NCI-H510A (cell line): ENCODE measurements at regions not wholly inside any gene's neighbourhood (a gene's known extent, or its start where the extent isn't known, plus 50 kb on each side); places are given as distances from the start of the nearest gene placed in this dataset.
A peak's percentile ranks its signal among the peaks of the same experiment; 100 is the strongest.

Experiments used
- DNase-seq: peaks from one replicate; lab custom pipeline; 2025; lab: John Stamatoyannopoulos, UW

DNA sequence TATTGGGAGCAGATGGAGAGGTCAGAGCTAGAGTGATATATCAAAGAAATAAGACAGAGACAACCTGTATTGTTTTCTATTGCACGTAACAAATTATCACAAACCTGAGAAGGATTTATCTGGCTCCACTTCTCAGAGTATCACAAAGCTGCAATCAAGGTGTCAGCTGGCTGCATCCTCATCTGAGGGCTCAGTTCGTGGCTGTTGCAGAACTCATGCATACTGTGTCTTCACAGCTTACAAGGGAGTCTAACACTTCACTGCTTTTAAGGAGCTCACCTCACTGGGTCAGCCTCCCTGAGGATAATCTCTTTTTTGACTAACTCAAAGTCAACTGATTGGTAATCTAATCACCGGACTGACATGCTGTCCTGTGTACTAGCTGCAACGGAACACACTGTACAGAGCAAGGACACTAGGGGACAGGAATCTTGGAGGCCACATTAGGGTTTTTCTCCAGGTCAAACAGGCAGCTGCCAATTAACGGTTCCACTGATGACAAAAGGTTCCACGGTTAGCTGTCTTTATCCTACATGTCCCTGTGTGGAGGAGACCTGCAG is 1006.8 kb upstream of the SEMA6D start:
- no peak for DNase-seq

GRCh38 chr15:46713045-46713444 is 1004.3 kb upstream of the SEMA6D start:
- no peak for DNase-seq

DNA sequence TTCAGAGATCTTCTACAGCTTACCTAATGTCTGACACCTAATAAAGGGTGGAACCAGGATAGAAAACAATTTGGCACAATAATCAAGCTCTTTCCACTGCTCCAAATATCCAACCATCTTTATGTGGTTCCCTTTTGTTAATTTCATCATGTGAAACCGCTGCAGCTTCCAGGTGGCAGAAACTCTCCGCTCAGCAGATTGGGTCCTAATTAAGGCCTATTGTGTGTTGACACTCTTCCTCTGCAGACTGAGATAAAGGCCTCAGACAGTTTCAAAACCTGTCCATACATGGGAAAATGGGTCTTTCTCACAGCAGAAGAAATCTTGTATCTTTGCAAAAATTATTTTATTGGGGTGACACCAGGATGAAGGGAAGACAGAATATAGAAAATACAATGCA is 1002.4 kb upstream of the SEMA6D start:
- DNase-seq: no peak

DNA sequence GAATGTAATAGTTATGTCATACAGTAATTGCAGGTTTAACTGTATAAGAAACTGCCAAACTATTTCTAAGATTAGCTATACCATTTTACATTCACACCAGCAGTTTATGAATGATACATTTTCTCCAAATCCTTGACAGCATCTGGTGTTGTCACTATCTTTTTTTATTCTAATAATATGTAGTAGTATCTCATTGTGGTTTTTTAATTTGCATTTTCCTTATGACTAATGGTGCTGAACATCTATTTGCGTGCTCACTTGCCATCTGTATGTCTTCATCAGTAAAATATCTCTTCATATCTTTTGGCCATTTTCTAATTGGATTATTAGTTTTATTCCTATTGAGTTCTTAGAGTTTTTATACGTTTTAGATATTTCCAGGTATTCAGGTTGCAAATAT is 994.0 kb upstream of the SEMA6D start:
- DNase-seq: no peak

DNA sequence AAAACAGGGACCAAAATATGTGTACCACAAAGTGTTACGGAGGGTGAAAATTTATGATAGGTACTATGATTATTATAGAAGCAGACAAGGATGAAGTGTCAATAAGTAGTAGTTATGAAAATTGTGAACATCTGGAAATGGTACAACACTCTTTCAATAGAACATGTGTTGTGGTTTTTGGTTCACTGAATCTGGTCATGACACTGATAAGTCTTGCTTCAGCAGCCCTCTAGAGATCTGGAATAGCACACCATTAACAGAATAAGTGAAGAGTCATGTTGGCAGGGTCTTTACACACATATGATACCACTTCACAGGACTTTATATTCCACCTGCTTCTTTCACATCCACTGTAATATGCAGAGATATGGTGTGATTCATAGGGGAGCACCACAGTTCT is 985.2 kb upstream of the SEMA6D start:
- no peak for DNase-seq

GRCh38 chr15:46735115-46735514 is 982.2 kb upstream of the SEMA6D start:
- DNase-seq: no peak

DNA sequence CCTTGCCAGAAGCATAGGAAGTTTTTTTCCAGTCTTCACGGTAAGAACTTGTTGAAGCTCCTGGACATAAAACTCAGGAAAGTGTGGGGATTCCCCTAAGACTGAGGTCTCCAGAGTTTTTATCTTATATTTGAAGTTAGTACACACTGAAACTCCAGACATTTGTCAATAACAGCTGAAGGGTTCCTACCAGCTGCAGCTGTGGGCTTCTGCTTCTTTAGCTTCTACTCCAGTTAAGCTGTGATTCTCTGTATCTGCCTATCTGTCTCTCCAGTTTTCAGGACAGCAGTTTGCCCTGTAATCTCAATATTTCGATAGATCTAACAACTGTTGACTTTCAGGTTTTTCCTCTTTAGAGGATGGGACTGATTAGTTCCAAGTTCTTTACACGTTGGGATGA is 966.0 kb upstream of the SEMA6D start:
- DNase-seq: no peak

DNA sequence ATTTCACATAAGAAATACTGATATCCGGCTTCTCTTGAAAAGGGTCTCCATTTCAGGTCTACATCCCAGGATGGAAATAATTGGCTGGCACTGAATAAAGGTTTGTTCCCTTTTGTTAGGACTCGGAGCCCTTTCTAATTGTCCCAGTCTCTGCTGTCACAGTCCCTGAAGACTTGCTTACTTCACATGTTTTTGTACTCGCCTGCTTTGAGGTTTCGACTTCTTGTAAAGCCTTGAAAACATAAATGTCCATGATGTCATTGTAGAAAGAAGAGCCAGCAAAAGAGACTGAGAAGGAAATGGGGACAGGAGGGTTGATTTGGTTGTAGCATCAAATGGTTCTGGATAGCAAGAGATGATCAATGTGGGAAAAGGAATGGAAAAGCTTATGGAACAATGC is 963.4 kb upstream of the SEMA6D start:
- DNase-seq: no peak

DNA sequence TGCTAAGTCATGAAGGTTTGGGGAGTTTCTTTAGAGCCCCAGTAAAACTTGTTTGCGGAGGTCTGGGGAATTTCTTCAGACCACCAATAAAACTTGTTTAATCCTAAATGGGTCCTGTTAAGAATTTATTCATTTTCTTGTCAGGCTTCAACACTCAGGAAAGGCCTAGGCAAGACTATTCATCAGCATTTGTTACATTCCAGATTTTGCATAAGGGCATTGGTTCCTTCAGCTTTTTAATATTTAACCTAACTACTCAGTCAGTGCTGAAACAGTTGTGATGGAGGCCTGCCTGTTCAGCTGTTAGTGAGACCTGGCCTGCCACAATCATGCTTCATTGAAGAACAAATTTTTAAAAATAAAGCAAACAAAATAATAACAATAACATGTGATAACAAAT is 954.2 kb upstream of the SEMA6D start:
- no peak for DNase-seq

DNA sequence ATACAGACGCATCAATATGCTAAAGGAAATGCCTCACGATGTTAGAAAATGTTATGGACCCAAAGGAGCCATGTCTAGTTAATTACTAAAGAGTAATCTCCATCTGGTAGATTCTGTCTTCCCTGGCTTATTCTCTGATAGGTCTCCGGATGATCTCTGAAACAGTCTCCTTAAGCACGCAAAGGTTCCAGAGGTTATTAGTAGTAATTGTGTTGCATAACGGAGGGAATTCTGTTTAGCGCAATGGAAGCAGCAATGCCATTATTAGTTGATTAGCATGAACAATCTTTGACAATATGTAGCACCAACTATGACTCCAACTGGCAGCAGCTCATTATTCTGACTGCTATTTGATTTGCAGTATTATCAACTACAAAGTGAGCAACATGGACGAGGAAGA is 952.5 kb upstream of the SEMA6D start:
- DNase-seq: no peak

GRCh38 chr15:46766021-46766420 is 951.3 kb upstream of the SEMA6D start:
- DNase-seq: no peak

DNA sequence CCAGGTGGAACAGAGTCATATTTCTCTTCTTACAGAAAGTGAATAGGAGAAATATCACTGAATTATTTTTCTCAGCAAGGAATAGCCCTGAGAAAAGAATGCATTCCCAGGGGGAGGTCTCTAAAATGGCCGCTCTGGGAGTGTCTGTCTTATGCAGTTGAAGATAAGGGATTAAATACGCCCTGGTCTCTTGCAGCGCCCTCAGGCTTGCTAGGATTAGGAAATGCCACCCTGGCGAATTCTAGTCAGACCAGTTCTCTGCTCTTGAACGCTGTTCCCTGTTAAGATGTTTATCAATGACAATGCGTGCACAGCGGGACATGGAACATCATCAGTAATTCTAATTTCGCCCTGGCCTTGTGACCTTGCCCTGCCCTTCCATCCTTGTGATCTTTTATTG is 949.0 kb upstream of the SEMA6D start:
- no peak for DNase-seq

- no peak for DNase-seq
These were observed 944.3 kb upstream of the SEMA6D start for GRCh38 chr15:46773016-46773415.

- no peak for DNase-seq
These were observed 938.4 kb upstream of the SEMA6D start for GRCh38 chr15:46778876-46779275.

- DNase-seq: no peak
These were observed 930.6 kb upstream of the SEMA6D start for GRCh38 chr15:46786590-46787285.

DNA sequence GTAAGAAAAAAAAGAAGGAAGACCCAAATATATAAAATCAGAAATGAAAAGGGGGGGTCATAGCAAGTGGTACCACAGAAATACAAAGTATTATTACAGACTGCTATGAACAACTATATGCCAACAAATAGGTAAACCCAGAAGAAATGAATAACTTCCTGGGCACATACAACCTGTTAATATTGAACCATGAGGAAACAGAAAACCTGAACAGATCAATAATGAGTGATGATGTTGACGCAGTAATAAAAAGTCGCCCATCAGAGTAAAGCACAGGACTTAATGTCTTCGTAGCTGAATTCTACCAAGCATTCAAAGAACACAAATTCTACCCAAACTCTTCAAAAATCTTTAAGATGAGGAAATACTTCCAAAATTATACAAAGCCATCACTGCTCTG is 921.6 kb upstream of the SEMA6D start:
- no peak for DNase-seq

GRCh38 chr15:46808834-46809233 is 908.5 kb upstream of the SEMA6D start:
- DNase-seq: no peak

- DNase-seq: no peak
These were observed 902.1 kb upstream of the SEMA6D start for GRCh38 chr15:46815240-46815639.

DNA sequence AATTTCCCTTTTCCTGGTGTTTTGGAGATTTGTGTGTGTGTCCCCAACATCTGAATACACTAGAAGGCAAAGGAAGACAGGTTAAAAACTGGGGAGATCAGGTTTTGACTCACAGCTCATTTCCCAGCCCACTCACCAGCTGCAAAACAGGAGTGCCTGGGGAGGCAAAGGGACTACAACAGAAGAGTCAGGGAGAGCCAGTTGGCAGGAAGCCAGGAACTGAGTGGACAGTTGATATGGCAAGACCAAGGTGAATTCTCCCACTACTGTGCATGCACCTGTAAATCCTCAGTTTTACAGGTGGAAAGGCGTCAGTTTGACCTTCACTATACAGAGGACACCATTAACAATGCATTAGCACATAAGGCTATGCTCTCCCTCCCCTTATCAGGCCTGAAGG is 901.5 kb upstream of the SEMA6D start:
- peak; percentile 53 for DNase-seq

DNA sequence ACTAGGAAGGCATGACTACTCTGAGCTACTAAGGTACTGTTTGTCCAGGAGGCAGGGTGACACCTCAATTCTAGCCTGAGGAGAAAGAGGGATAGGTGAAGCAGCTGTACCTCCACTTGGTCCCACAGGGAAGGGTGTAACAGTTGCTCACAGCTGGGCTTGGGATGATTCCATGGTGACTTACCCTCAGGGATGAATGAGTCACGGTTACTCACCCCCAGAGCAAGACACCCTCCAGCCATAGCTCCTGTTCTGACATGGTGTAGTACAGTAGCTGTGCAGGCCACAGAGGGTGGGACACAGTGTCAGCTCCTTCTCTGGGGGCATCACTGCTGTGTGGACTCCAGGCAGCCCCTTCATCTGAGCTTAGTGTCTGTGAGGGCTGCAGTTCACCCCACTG is 868.6 kb upstream of the SEMA6D start:
- DNase-seq: no peak

GRCh38 chr15:46853600-46853999 is 863.7 kb upstream of the SEMA6D start:
- DNase-seq: no peak

DNA sequence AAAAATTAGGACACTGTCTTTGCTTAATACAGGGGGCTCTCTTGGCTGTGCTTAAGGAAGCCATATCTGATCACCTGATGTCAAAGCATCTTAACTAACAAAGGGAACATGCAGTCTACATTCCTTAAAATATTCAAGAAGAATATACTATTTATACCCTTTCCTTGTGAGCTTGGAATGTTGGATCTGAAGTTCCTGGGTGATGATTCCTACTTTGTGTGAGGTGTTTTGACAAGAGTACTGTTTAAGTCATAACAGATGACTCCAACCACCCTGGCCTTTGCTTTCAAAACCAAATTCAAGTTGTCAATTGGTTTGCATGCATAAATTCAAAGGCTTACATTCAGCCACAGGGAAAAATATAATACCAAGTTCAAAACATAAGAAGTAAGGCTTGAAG is 862.7 kb upstream of the SEMA6D start:
- no peak for DNase-seq

DNA sequence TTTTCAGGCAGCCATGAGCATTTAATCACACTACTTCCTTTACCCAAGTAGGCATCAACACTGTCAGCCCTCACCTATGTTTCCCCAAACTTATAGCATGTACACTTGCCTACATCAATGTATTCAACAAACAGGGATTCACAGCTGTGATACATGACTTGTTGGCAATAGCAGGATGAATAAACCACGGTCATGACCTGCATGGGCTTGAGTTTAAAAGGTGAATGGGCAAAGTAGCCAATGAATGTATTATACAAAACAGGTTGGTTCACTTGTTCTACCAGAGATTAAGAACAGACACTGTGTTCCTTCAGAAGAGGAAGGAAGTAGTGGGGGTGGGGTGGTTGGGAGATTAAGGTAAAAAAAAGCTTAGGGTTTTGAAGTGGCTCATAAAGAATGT is 861.9 kb upstream of the SEMA6D start:
- no peak for DNase-seq

DNA sequence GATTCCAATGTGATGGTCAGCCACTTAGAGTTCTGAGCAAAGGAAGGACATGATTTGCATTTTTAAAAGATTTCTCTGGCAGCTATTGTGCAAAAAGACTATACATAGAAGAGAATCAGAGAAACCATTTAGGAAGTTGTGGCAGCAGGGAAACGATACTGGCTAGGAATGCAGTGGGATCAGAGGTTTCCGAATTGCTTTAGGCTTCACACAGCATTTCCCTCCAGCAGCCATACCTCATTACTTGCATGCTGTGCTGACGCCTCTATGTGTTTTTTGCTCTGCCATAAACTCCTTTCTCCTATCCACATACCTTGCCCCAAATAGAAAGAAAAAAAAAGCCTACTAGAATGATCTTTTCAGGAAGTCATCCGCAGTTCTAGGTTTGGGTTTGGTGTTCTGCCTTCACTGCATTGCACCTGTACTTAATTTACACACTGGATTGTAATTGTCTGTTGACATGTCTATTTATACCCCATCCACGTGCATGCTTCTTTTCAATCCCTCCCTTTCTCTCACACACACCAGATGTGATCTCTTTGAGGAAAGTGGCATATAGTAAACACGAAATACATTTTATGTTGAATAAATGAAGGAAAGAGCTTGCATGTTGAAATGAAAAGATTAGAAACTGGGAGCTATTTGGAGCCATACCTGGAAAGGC is 860.3 kb upstream of the SEMA6D start:
- no peak for DNase-seq
